ENCODE measurements at regions not wholly inside any gene's neighbourhood (a gene's known extent, or its start where the extent isn't known, plus 50 kb on each side); places are given as distances from the start of the nearest gene placed in this dataset.

DNA sequence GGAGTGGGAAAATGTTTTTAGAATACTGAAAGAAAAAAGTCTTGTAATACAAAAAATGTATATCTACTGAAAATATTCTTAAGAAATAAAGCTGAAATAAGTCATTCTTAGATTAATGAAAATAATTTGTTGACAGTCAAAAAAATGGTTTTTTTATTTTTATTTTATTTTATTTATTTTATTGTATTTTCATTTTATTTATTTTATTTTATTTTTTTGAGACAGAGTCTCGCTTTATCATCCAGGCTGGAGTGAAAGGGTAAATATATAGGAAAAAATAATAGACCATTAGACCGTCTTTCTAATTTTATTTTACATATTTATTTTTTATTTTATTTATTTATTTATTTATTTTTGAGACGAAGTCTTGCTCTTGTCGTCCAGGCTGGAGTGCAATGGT lies 1583.6 kb upstream of the TMEFF2 start:
- no peak for TF ChIP-seq POLR2AphosphoS5 (IDR thresholded peaks at IDR 0.05)
- 94% methylated on average over 4 of the region's 4 CpGs for WGBS

GRCh38 chr2:193776988-193777387 lies 1582.3 kb upstream of the TMEFF2 start:
- TF ChIP-seq POLR2A (IDR thresholded peaks at IDR 0.05) = no peak
- no peak for TF ChIP-seq EP300 (IDR thresholded peaks at IDR 0.05)
- TF ChIP-seq, protein P1, sequence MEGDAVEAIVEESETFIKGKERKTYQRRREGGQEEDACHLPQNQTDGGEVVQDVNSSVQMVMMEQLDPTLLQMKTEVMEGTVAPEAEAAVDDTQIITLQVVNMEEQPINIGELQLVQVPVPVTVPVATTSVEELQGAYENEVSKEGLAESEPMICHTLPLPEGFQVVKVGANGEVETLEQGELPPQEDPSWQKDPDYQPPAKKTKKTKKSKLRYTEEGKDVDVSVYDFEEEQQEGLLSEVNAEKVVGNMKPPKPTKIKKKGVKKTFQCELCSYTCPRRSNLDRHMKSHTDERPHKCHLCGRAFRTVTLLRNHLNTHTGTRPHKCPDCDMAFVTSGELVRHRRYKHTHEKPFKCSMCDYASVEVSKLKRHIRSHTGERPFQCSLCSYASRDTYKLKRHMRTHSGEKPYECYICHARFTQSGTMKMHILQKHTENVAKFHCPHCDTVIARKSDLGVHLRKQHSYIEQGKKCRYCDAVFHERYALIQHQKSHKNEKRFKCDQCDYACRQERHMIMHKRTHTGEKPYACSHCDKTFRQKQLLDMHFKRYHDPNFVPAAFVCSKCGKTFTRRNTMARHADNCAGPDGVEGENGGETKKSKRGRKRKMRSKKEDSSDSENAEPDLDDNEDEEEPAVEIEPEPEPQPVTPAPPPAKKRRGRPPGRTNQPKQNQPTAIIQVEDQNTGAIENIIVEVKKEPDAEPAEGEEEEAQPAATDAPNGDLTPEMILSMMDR (IDR thresholded peaks at IDR 0.05) = no peak
- TF ChIP-seq POLR2AphosphoS5 (IDR thresholded peaks at IDR 0.05) = no peak
- no peaks in the 10 kb centered on the region for H3K9me3 ChIP-seq
- 62% methylated on average over 1 of the region's 1 CpG for WGBS
- H3K36me3 ChIP-seq = no peaks in the 10 kb centered on the region
- H3K4me1 ChIP-seq = no peaks in the 10 kb centered on the region
- no peak overlapping the region for H3K27ac ChIP-seq
- no peak for DNase-seq (ENCODE audit: low spot score in 2 of 2)
- no peak overlapping the region for H3K4me3 ChIP-seq
- no peaks in the 10 kb centered on the region for H3K27me3 ChIP-seq

More for the DNA sequence above, 1583.6 kb upstream of the TMEFF2 start:
- no peaks in the 10 kb centered on the region for H3K9me3 ChIP-seq
- DNase-seq (ENCODE audit: low spot score in 2 of 2) = no peak
- no peak overlapping the region for H3K4me3 ChIP-seq
- H3K4me1 ChIP-seq = no peaks in the 10 kb centered on the region
- H3K27ac ChIP-seq = no peak overlapping the region
- H3K36me3 ChIP-seq = no peaks in the 10 kb centered on the region
- H3K27me3 ChIP-seq = no peaks in the 10 kb centered on the region

DNA sequence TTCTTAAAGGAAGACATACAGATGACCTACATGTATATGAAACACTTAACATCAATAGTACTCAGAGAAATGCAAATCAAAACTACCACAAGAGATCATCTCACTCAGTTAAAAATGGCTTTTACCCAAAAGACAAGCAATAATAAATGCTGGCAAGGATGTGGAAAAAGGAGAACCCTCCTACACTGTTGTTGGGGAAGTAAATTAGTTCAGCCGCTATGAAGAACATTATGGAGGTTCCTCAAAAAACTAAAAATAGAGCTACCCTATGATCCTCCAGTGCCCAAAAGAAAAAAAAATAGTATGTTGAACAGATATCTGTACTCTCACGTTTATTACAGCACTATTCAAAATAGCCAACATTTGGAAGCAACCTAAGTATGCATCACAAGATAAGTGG lies 1579.4 kb upstream of the TMEFF2 start:
- WGBS = 65% methylated on average over 2 of the region's 2 CpGs
- Histone ChIP-seq H3K27ac (no peak overlapping the region), H3K9me3 (no peaks in the 10 kb centered on the region), H3K4me1 (no peaks in the 10 kb centered on the region), H3K27me3 (no peaks in the 10 kb centered on the region), H3K4me3 (no peak overlapping the region), H3K36me3 (no peaks in the 10 kb centered on the region)
- TF ChIP-seq POLR2AphosphoS5 (IDR thresholded peaks at IDR 0.05) = no peak
- TF ChIP-seq POLR2A (IDR thresholded peaks at IDR 0.05) = no peak
- TF ChIP-seq, protein P1 (IDR thresholded peaks at IDR 0.05) = no peak
- no peak for TF ChIP-seq EP300 (IDR thresholded peaks at IDR 0.05)
- DNase-seq (ENCODE audit: low spot score in 2 of 2) = no peak

DNA sequence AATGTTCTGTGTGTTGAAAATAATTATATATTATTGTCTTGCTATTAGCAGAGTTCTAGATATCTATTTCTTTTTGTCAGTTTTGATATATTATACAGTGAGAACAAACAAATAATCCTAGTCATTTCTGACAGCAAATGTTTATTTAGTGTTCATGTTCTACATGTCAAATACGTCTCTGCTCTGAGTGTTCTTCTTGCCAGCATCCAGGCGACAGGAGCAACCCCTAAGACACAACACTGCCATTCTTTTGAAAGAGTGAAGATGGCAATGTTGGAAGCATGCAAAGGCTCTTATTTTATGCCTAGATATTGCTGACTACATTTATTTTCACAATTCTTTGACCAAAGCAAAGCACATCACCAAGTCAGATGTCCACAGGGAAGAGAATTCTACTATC lies 1556.6 kb upstream of the TMEFF2 start:
- 66% methylated on average over 2 of the region's 2 CpGs for WGBS
- H3K4me1 ChIP-seq = no peaks in the 10 kb centered on the region

GRCh38 chr2:193749485-193749884 lies 1554.8 kb upstream of the TMEFF2 start:
- WGBS = 83% methylated on average over 2 of the region's 2 CpGs
- H3K27ac ChIP-seq = no peak overlapping the region
- TF ChIP-seq POLR2AphosphoS5 (IDR thresholded peaks at IDR 0.05) (no peak), POLR2A (IDR thresholded peaks at IDR 0.05) (no peak), EP300 (IDR thresholded peaks at IDR 0.05) (no peak)
- TF ChIP-seq, protein P1 (IDR thresholded peaks at IDR 0.05) = no peak
- H3K9me3 ChIP-seq = no peaks in the 10 kb centered on the region
- no peaks in the 10 kb centered on the region for H3K27me3 ChIP-seq
- no peak overlapping the region for H3K4me3 ChIP-seq
- no peak for DNase-seq (ENCODE audit: low spot score in 2 of 2)
- no peaks in the 10 kb centered on the region for H3K4me1 ChIP-seq
- H3K36me3 ChIP-seq = no peaks in the 10 kb centered on the region

More for the DNA sequence above, 1556.6 kb upstream of the TMEFF2 start:
- TF ChIP-seq POLR2A (IDR thresholded peaks at IDR 0.05) (no peak), POLR2AphosphoS5 (IDR thresholded peaks at IDR 0.05) (no peak), EP300 (IDR thresholded peaks at IDR 0.05) (no peak)
- TF ChIP-seq, protein P1 (IDR thresholded peaks at IDR 0.05) = no peak
- Histone ChIP-seq H3K4me3 (no peak overlapping the region), H3K9me3 (no peaks in the 10 kb centered on the region), H3K36me3 (no peaks in the 10 kb centered on the region), H3K27ac (no peak overlapping the region), H3K27me3 (no peaks in the 10 kb centered on the region)
- no peak for DNase-seq (ENCODE audit: low spot score in 2 of 2)

GRCh38 chr2:193743089-193743488 lies 1548.4 kb upstream of the TMEFF2 start:
- H3K36me3 ChIP-seq = no peaks in the 10 kb centered on the region
- no peaks in the 10 kb centered on the region for H3K4me1 ChIP-seq
- H3K4me3 ChIP-seq = no peak overlapping the region
- H3K27ac ChIP-seq = no peak overlapping the region
- no peaks in the 10 kb centered on the region for H3K9me3 ChIP-seq
- H3K27me3 ChIP-seq = no peaks in the 10 kb centered on the region
- no peak for TF ChIP-seq POLR2A (IDR thresholded peaks at IDR 0.05)
- TF ChIP-seq, protein P1 (IDR thresholded peaks at IDR 0.05) = no peak
- TF ChIP-seq EP300 (IDR thresholded peaks at IDR 0.05) = no peak
- TF ChIP-seq POLR2AphosphoS5 (IDR thresholded peaks at IDR 0.05) = no peak
- DNase-seq (ENCODE audit: low spot score in 2 of 2) = no peak
- WGBS = 46% methylated on average over 4 of the region's 4 CpGs

Data from suprapubic skin (tissue), 4 donors.